ENCODE measurements at regions not wholly inside any gene's neighbourhood (a gene's known extent, or its start where the extent isn't known, plus 50 kb on each side); places are given as distances from the start of the nearest gene placed in this dataset.
"Not testable (repeated sequence)": the region's sequence is repeated elsewhere in the genome, so short reads cannot be mapped to it uniquely, and the experiment has no call there.

DNA sequence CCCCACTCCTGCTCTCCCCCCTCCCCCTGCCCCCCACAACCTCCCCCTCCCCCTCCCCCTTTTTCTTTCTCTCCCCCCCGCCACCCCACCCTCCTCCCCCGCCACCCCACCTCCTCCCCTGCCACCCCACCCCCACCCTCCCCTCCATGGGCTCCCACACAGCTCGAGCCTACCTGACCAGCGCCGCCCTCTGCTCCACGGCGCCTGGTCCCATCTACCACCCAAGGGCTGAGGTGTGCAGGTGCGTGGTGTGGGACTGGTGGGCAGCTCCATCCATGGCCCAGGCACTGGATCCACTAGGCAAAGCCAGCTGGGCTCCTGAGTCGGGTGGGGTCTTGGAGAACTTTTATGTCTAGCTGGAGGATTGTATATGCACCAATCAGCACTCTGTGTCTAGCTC is 68.3 kb upstream of the KCNAB1 start:
- Histone ChIP-seq H3K4me3 (ENCODE audit: insufficient read depth, low read length, poor library complexity, severe bottlenecking) (no peak overlapping the region), H3K79me2 (ENCODE audit: insufficient read depth, low read length) (no peaks in the 10 kb centered on the region), H3K9me3 (ENCODE audit: insufficient read depth, low read length) (0 out of 2 replicates have a peak, but pooled peaks cover 5% of the 10 kb centered on the region), H4K20me1 (ENCODE audit: low read depth, low read length) (no peaks in the 10 kb centered on the region), H3F3A (ENCODE audit: insufficient read depth) (no peaks in the 10 kb centered on the region), H3K36me3 (ENCODE audit: low read length) (no peaks in the 10 kb centered on the region), H2AFZ (ENCODE audit: low read depth, low read length, severe bottlenecking) (no peak overlapping the region), H3K4me2 (ENCODE audit: low read depth, low read length, poor library complexity, severe bottlenecking) (no peak overlapping the region), H3K27ac (ENCODE audit: low read depth, low read length) (no peak overlapping the region), H3K27me3 (ENCODE audit: low read length) (no peaks in the 10 kb centered on the region), H3K9me2 (replicated peaks; ENCODE audit: insufficient read depth, low read length) (no peaks in the 10 kb centered on the region), H3K9ac (ENCODE audit: low read length) (no peak overlapping the region)
- TF ChIP-seq, protein P1, sequence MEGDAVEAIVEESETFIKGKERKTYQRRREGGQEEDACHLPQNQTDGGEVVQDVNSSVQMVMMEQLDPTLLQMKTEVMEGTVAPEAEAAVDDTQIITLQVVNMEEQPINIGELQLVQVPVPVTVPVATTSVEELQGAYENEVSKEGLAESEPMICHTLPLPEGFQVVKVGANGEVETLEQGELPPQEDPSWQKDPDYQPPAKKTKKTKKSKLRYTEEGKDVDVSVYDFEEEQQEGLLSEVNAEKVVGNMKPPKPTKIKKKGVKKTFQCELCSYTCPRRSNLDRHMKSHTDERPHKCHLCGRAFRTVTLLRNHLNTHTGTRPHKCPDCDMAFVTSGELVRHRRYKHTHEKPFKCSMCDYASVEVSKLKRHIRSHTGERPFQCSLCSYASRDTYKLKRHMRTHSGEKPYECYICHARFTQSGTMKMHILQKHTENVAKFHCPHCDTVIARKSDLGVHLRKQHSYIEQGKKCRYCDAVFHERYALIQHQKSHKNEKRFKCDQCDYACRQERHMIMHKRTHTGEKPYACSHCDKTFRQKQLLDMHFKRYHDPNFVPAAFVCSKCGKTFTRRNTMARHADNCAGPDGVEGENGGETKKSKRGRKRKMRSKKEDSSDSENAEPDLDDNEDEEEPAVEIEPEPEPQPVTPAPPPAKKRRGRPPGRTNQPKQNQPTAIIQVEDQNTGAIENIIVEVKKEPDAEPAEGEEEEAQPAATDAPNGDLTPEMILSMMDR (IDR thresholded peaks at IDR 0.05; ENCODE audit: insufficient read depth, low read length, poor library complexity, severe bottlenecking), result no peak
- TF ChIP-seq EZH2phosphoT487 (conservative IDR thresholded peaks at IDR 0.05; ENCODE audit: low read length), result no peak

DNA sequence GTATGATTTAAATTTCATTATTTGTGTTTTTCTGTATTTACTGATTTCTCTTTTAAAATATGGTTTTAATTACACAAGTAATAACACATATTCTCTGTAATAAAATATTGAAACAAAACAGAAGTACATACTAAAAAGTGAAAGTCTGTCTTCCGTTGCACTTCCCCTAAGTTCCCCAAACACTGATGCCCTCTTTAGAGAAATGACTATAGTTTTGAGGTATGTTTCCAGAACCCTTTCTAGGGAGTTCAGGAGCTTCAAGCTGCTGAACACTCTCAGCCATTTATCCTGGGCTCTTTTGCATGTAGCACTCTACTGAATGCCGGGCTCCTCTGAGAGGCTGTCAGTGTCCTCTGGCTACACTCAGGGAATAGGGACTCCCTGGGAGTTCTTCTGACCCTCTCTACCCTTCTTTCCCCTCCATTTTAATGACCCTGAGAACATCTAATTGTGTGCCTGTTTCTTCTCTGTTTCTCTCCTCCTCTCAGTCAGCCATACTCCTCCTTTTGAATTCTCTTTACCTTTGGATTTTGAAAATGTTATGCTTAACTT is 60.4 kb upstream of the KCNAB1 start:
- Histone ChIP-seq H2AFZ (ENCODE audit: low read depth, low read length, severe bottlenecking) (no peak overlapping the region), H3K27ac (ENCODE audit: low read depth, low read length) (no peak overlapping the region), H3K27me3 (ENCODE audit: low read length) (no peaks in the 10 kb centered on the region), H3K9me3 (ENCODE audit: insufficient read depth, low read length) (no peaks in the 10 kb centered on the region), H3F3A (ENCODE audit: insufficient read depth) (no peaks in the 10 kb centered on the region), H4K20me1 (ENCODE audit: low read depth, low read length) (no peaks in the 10 kb centered on the region), H3K9ac (ENCODE audit: low read length) (no peak overlapping the region), H3K79me2 (ENCODE audit: insufficient read depth, low read length) (no peaks in the 10 kb centered on the region), H3K4me3 (ENCODE audit: insufficient read depth, low read length, poor library complexity, severe bottlenecking) (no peak overlapping the region), H3K4me2 (ENCODE audit: low read depth, low read length, poor library complexity, severe bottlenecking) (no peak overlapping the region), H3K9me2 (replicated peaks; ENCODE audit: insufficient read depth, low read length) (no peaks in the 10 kb centered on the region), H3K36me3 (ENCODE audit: low read length) (no peaks in the 10 kb centered on the region)
- no peak for TF ChIP-seq EZH2phosphoT487 (conservative IDR thresholded peaks at IDR 0.05; ENCODE audit: low read length)
- TF ChIP-seq, protein P1 (IDR thresholded peaks at IDR 0.05; ENCODE audit: insufficient read depth, low read length, poor library complexity, severe bottlenecking), result no peak

DNA sequence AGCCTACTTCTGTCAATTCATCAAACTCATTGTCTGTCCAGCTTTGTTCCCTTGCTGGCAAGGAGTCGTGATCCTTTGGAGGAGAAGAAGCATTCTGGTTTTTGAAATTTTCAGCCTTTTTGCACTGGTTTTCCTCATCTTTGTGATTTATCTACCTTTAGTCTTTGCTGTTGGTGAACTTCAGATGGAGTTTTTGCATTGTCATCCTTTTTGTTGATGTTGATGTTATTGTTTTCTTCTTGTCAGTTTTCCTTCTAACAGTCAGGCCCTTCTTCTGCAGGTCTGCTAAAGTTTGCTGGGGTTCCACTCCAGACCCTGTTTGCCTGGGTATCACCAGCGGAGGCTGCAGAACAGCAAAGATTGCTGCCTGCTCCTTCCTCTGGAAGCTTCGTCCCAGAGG is 52.2 kb upstream of the KCNAB1 start:
- H2AFZ ChIP-seq (ENCODE audit: low read depth, low read length, severe bottlenecking); H3K9ac ChIP-seq (ENCODE audit: low read length); H3K79me2 ChIP-seq (ENCODE audit: insufficient read depth, low read length); H3K27ac ChIP-seq (ENCODE audit: low read depth, low read length); H3F3A ChIP-seq (ENCODE audit: insufficient read depth); H3K9me2 ChIP-seq (replicated peaks; ENCODE audit: insufficient read depth, low read length); H3K27me3 ChIP-seq (ENCODE audit: low read length); H3K9me3 ChIP-seq (ENCODE audit: insufficient read depth, low read length); H3K36me3 ChIP-seq (ENCODE audit: low read length); H3K4me2 ChIP-seq (ENCODE audit: low read depth, low read length, poor library complexity, severe bottlenecking); H4K20me1 ChIP-seq (ENCODE audit: low read depth, low read length); H3K4me3 ChIP-seq (ENCODE audit: insufficient read depth, low read length, poor library complexity, severe bottlenecking): not testable (repeated sequence)

DNA sequence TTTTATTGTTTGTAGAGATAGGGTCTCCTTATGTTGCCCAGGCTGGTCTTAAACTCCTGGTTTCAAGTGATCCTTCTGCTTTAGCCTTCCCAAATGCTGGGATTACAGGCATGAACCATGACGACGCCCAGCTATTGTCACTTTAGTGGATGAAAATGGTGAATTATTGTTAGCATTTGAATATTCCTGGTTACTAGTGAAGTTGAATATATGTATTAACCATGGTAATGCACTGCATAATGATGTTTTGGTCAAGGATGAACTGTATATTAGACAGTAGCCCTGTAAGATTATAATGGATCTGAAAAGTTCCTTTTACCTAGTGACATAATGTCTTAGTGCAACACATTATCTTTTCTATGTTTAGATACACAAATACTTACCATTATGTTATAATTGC is 50.4 kb upstream of the KCNAB1 start:
- Histone ChIP-seq H3K79me2 (ENCODE audit: insufficient read depth, low read length) (no peaks in the 10 kb centered on the region), H3K4me2 (ENCODE audit: low read depth, low read length, poor library complexity, severe bottlenecking) (no peak overlapping the region), H3K9ac (ENCODE audit: low read length) (no peak overlapping the region), H4K20me1 (ENCODE audit: low read depth, low read length) (no peaks in the 10 kb centered on the region), H3K4me3 (ENCODE audit: insufficient read depth, low read length, poor library complexity, severe bottlenecking) (no peak overlapping the region), H3K27ac (ENCODE audit: low read depth, low read length) (no peak overlapping the region), H3K9me2 (replicated peaks; ENCODE audit: insufficient read depth, low read length) (no peaks in the 10 kb centered on the region), H3K27me3 (ENCODE audit: low read length) (no peaks in the 10 kb centered on the region), H3F3A (ENCODE audit: insufficient read depth) (no peaks in the 10 kb centered on the region), H3K36me3 (ENCODE audit: low read length) (no peaks in the 10 kb centered on the region), H2AFZ (ENCODE audit: low read depth, low read length, severe bottlenecking) (no peak overlapping the region), H3K9me3 (ENCODE audit: insufficient read depth, low read length) (no peaks in the 10 kb centered on the region)
- TF ChIP-seq, protein P1 (IDR thresholded peaks at IDR 0.05; ENCODE audit: insufficient read depth, low read length, poor library complexity, severe bottlenecking), result no peak
- no peak for TF ChIP-seq EZH2phosphoT487 (conservative IDR thresholded peaks at IDR 0.05; ENCODE audit: low read length)

Data from SU-DHL-6 (cell line).